Hematopoietic multipotent progenitor cell treated with erythropoietin and hydrocortisone succinate and interleukin-3 and kit ligand, for 8 days (in vitro differentiated cells): ENCODE measurements at regions not wholly inside any gene's neighbourhood (a gene's known extent, or its start where the extent isn't known, plus 50 kb on each side); places are given as distances from the start of the nearest gene placed in this dataset.

Experiments
- DNase-seq: peaks from one replicate; pipeline ENCODE4 v3.0.0-alpha.2; 2015

- no peak for DNase-seq
Measured at GRCh38 chr5:167442922-167443321, 848.5 kb upstream of the WWC1 start.

- DNase-seq = no peak
Measured at GRCh38 chr5:167447466-167448375, 843.7 kb upstream of the WWC1 start.

GRCh38 chr5:167448376-167448775 lies 843.1 kb upstream of the WWC1 start:
- no peak for DNase-seq

GRCh38 chr5:167451076-167451475 lies 840.4 kb upstream of the WWC1 start:
- no peak for DNase-seq

GRCh38 chr5:167452136-167452535 lies 839.3 kb upstream of the WWC1 start:
- DNase-seq = no peak

GRCh38 chr5:167453246-167454030 lies 838.0 kb upstream of the WWC1 start:
- DNase-seq = no peak

GRCh38 chr5:167458412-167458811 lies 833.0 kb upstream of the WWC1 start:
- DNase-seq = no peak

GRCh38 chr5:167460449-167461020 lies 830.9 kb upstream of the WWC1 start:
- DNase-seq = no peak

GRCh38 chr5:167463939-167464338 lies 827.5 kb upstream of the WWC1 start:
- DNase-seq = no peak

GRCh38 chr5:167466992-167467391 lies 824.5 kb upstream of the WWC1 start:
- DNase-seq = no peak

GRCh38 chr5:167472566-167473108 lies 818.8 kb upstream of the WWC1 start:
- DNase-seq = no peak

- DNase-seq = no peak
Measured at GRCh38 chr5:167478188-167478587, 813.3 kb upstream of the WWC1 start.

GRCh38 chr5:167479779-167480178 lies 811.7 kb upstream of the WWC1 start:
- DNase-seq = no peak

GRCh38 chr5:167481345-167481744 lies 810.1 kb upstream of the WWC1 start:
- no peak for DNase-seq

GRCh38 chr5:167482555-167482954 lies 808.9 kb upstream of the WWC1 start:
- DNase-seq = no peak

GRCh38 chr5:167485061-167485774 lies 806.2 kb upstream of the WWC1 start:
- no peak for DNase-seq

GRCh38 chr5:167488371-167488770 lies 803.1 kb upstream of the WWC1 start:
- no peak for DNase-seq

GRCh38 chr5:167489202-167489601 lies 802.2 kb upstream of the WWC1 start:
- DNase-seq = no peak

GRCh38 chr5:167503926-167504720 lies 787.3 kb upstream of the WWC1 start:
- no peak for DNase-seq

GRCh38 chr5:167507463-167508233 lies 783.8 kb upstream of the WWC1 start:
- no peak for DNase-seq

GRCh38 chr5:167509076-167509475 lies 782.4 kb upstream of the WWC1 start:
- DNase-seq = no peak
